ENCODE measurements at regions not wholly inside any gene's neighbourhood (a gene's known extent, or its start where the extent isn't known, plus 50 kb on each side); places are given as distances from the start of the nearest gene placed in this dataset.

DNA sequence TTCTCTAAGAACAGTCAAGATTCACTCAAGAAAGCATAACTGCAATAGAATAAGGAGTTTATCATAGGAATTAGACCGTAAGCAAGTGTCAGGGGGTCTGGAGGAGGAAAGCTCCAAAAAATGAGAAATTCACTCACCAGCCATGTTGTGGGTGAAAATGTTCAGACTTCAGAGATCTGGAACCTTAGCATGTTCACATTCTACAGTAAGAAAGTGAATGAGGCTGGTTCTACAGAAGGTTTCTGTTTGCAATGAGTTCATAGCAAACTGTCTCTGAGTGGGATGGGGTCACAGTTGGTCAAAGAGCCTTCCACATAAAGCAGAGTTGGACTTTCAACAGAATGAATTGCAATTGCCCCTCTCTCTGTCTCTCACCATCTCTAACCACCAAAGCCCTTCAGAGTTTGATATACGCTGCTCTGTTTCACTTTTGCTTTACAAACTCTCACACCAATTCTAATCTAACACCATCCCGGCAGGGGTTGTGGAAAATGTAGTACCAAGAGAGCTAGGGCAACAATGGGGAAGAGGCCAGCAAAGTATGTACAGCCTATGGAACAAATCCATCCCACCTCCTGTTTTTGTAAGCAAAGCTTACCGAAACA, 581.8 kb upstream of the UBE2E2 start:
- TF ChIP-seq, protein P1, sequence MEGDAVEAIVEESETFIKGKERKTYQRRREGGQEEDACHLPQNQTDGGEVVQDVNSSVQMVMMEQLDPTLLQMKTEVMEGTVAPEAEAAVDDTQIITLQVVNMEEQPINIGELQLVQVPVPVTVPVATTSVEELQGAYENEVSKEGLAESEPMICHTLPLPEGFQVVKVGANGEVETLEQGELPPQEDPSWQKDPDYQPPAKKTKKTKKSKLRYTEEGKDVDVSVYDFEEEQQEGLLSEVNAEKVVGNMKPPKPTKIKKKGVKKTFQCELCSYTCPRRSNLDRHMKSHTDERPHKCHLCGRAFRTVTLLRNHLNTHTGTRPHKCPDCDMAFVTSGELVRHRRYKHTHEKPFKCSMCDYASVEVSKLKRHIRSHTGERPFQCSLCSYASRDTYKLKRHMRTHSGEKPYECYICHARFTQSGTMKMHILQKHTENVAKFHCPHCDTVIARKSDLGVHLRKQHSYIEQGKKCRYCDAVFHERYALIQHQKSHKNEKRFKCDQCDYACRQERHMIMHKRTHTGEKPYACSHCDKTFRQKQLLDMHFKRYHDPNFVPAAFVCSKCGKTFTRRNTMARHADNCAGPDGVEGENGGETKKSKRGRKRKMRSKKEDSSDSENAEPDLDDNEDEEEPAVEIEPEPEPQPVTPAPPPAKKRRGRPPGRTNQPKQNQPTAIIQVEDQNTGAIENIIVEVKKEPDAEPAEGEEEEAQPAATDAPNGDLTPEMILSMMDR (IDR thresholded peaks at IDR 0.05) = no peak
- TF ChIP-seq POLR2A (IDR thresholded peaks at IDR 0.05) = no peak
